Esophagus squamous epithelium (tissue), 5 donors: ENCODE measurements at regions not wholly inside any gene's neighbourhood (a gene's known extent, or its start where the extent isn't known, plus 50 kb on each side); places are given as distances from the start of the nearest gene placed in this dataset.
A peak's percentile ranks its signal among the peaks of the same experiment; 100 is the strongest.

Experiments
- DNase-seq: peaks from one replicate; lab custom pipeline; 2025; lab: John Stamatoyannopoulos, UW
- H3K27ac ChIP-seq, 4 donors: fragments of 200-600 bp; sonication (generic); one replicate each; pipeline ENCODE4 v1.5.1; 2016 to 2019; ENCODE audit warnings: mild to moderate bottlenecking in 1 of 4
- H3K27me3 ChIP-seq, 4 donors: fragments of 200-600 bp; sonication (generic); 1 replicate in 3 of 4; 2 replicates in 1 of 4; pipeline versions ENCODE4 v1.5.1 to v1.6.0; 2017 to 2021; ENCODE audit warnings: antibody characterized with exemption in 1 of 4
- H3K36me3 ChIP-seq, 3 donors: fragments of 200-600 bp; sonication (generic); one replicate each; pipeline ENCODE4 v1.5.1; 2016 to 2019
- H3K4me1 ChIP-seq, 3 donors: fragments of 200-600 bp; sonication (generic); one replicate each; pipeline ENCODE4 v1.5.1; 2017 to 2019
- H3K4me3 ChIP-seq, 4 donors: fragments of 200-600 bp; sonication (generic); 1 replicate in 3 of 4; 2 replicates in 1 of 4; pipeline ENCODE4 v1.5.1; 2016 to 2019; ENCODE audit warnings: mild to moderate bottlenecking in 2 of 4, moderate library complexity in 1 of 4
- H3K9me3 ChIP-seq, 3 donors: fragments of 200-600 bp; sonication (generic); one replicate each; pipeline ENCODE4 v1.5.1; 2016 to 2019
- POLR2A ChIP-seq, 4 donors: fragments of 450-650 bp; IDR thresholded peaks; one replicate each; pipeline ENCODE4 v1.6.1; 2017; ENCODE audit warnings: antibody characterized with exemption in 4 of 4, mild to moderate bottlenecking in 4 of 4, moderate library complexity in 3 of 4
- WGBS, 2 donors: methylation state at CpG; one replicate each; pipeline ENCODE4 v1.1.5; 2018; 5-methylcytosine and 5-hydroxymethylcytosine counted together
- intact Hi-C: fragments of 100-400 bp; cut with DNase I; formaldehyde crosslinking; loops from one replicate; pipeline ENCODE4 v1.15.0; 2022
- TF ChIP-seq, protein P1 (sequence below), 6 experiments: fragments of 450-650 bp in 4 of 6; fragments of 200-600 bp in 2 of 6; sonication (generic) in 2 of 6; IDR thresholded peaks; one replicate each; pipeline ENCODE4 v1.5.1; 2016 to 2019; ENCODE audit warnings: antibody characterized with exemption in 6 of 6, mild to moderate bottlenecking in 4 of 6, moderate library complexity in 4 of 6
- donor health status: DM: yes; HTN: yes; CAD: no.

DNA sequence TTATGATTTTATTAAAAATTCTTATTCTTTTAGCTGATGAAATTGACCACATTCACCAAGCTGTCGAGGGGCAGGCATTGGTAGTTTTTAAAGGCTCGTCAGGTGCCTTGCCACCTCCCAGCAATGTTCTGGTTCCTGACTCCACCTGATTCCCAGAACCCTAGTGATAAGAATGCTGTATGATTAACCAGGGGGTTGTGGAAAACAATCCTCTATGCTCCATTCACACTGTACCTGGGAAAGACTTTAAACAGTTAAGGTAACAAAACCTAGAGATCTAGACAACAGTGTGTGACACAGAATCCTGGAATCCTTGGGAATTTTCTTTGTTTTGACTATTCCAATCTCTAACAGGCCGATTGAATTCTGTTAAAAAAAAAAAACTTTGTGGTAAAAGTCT is 165.7 kb upstream of the OLIG3 start:
- Histone ChIP-seq H3K4me3 (no peak overlapping the region), H3K36me3 (no peaks in the 10 kb centered on the region), H3K27ac (no peak overlapping the region), H3K9me3 (peaks cover 0 to 19% (median 0%) of the 10 kb centered on the region in 3 donors), H3K4me1 (no peaks in the 10 kb centered on the region), H3K27me3 (no peaks in the 10 kb centered on the region)
- WGBS, 2 donors, result 67 to 83% methylated on average over 3 of the region's 3 CpGs
- intact Hi-C loops, result no loop called here
- DNase-seq, result no peak
- TF ChIP-seq, protein P1, sequence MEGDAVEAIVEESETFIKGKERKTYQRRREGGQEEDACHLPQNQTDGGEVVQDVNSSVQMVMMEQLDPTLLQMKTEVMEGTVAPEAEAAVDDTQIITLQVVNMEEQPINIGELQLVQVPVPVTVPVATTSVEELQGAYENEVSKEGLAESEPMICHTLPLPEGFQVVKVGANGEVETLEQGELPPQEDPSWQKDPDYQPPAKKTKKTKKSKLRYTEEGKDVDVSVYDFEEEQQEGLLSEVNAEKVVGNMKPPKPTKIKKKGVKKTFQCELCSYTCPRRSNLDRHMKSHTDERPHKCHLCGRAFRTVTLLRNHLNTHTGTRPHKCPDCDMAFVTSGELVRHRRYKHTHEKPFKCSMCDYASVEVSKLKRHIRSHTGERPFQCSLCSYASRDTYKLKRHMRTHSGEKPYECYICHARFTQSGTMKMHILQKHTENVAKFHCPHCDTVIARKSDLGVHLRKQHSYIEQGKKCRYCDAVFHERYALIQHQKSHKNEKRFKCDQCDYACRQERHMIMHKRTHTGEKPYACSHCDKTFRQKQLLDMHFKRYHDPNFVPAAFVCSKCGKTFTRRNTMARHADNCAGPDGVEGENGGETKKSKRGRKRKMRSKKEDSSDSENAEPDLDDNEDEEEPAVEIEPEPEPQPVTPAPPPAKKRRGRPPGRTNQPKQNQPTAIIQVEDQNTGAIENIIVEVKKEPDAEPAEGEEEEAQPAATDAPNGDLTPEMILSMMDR (IDR thresholded peaks at IDR 0.05), result no peak

DNA sequence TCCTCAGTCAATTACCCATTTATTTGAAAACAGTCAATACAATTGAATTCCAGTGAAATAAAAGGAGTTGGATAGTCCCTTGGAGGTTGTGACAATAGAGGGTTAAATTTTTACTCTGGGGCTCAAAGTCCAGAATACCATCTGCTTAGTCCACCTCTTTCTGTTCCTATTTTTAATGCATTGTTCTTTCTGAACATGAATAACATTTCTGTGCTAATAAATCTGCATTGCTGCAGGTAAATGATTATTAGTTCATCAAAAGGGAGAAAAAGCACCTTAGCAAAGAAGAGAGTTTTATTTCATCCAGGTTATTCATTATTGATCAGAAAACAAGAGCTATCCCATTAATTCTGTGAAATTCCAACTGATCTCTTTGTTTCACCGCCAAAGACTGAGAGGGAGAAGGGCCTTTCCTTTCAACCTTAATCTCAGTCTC is 166.1 kb upstream of the OLIG3 start:
- peaks cover 0 to 15% (median 0%) of the 10 kb centered on the region in 3 donors for H3K9me3 ChIP-seq
- no peak overlapping the region for H3K4me3 ChIP-seq
- TF ChIP-seq, protein P1 (IDR thresholded peaks at IDR 0.05), result no peak
- no peak for TF ChIP-seq POLR2A (IDR thresholded peaks at IDR 0.05)
- no peaks in the 10 kb centered on the region for H3K27me3 ChIP-seq
- H3K4me1 ChIP-seq, result no peaks in the 10 kb centered on the region
- intact Hi-C loops, result no loop called here
- no peaks in the 10 kb centered on the region for H3K36me3 ChIP-seq
- no peak for DNase-seq
- H3K27ac ChIP-seq, result no peak overlapping the region
- 91 to 95% methylated on average over 1 of the region's 1 CpG for WGBS, 2 donors

GRCh38 chr6:137661601-137662000 is 167.4 kb upstream of the OLIG3 start:
- intact Hi-C loops, result no loop called here
- TF ChIP-seq, protein P1 (IDR thresholded peaks at IDR 0.05), result peak in 4 of 6 experiments; percentile 23 to 62 (median 42)
- no peak for TF ChIP-seq POLR2A (IDR thresholded peaks at IDR 0.05)
- Histone ChIP-seq H3K27ac (no peak overlapping the region), H3K9me3 (peaks cover 0 to 2% (median 0%) of the 10 kb centered on the region in 3 donors), H3K4me3 (no peak overlapping the region), H3K27me3 (no peaks in the 10 kb centered on the region), H3K36me3 (no peaks in the 10 kb centered on the region), H3K4me1 (no peaks in the 10 kb centered on the region)
- 80 to 83% methylated on average over 5 of the region's 5 CpGs for WGBS, 2 donors
- DNase-seq, result no peak

- 62 to 76% methylated on average over 5 of the region's 5 CpGs for WGBS, 2 donors
- intact Hi-C loops, result no loop called here
- H3K36me3 ChIP-seq, result no peaks in the 10 kb centered on the region
These were observed 170.0 kb upstream of the OLIG3 start for GRCh38 chr6:137664183-137664582.

GRCh38 chr6:137665342-137665934 is 171.2 kb upstream of the OLIG3 start:
- WGBS, 2 donors, result 73 to 79% methylated on average over 6 of the region's 6 CpGs
- no peak for DNase-seq
- TF ChIP-seq, protein P1 (IDR thresholded peaks at IDR 0.05), result no peak
- Histone ChIP-seq H3K27ac (no peak overlapping the region), H3K9me3 (no peaks in the 10 kb centered on the region), H3K4me3 (no peak overlapping the region), H3K27me3 (no peaks in the 10 kb centered on the region), H3K4me1 (no peaks in the 10 kb centered on the region), H3K36me3 (no peaks in the 10 kb centered on the region)
- intact Hi-C loops, result no loop called here

More at GRCh38 chr6:137664183-137664582, 170.0 kb upstream of the OLIG3 start:
- no peak overlapping the region for H3K4me3 ChIP-seq
- no peaks in the 10 kb centered on the region for H3K9me3 ChIP-seq
- H3K4me1 ChIP-seq, result no peaks in the 10 kb centered on the region
- no peak for DNase-seq
- H3K27me3 ChIP-seq, result no peaks in the 10 kb centered on the region
- no peak overlapping the region for H3K27ac ChIP-seq
- TF ChIP-seq, protein P1 (IDR thresholded peaks at IDR 0.05), result no peak
- no peak for TF ChIP-seq POLR2A (IDR thresholded peaks at IDR 0.05)
